Mesenchymal stem cell (in vitro differentiated cells and primary cell): ENCODE measurements at regions not wholly inside any gene's neighbourhood (a gene's known extent, or its start where the extent isn't known, plus 50 kb on each side); places are given as distances from the start of the nearest gene placed in this dataset.

ENCODE experiments used
- DNase-seq: peaks from one replicate; pipeline ENCODE4 v3.0.0-alpha.2; 2013
- H2AFZ ChIP-seq: one replicate; pipeline ENCODE4 v1.6.1; 2013; ENCODE audit warnings: low read depth, mild to moderate bottlenecking, control low read depth, inconsistent platforms, low read length, moderate library complexity
- H2AK5ac ChIP-seq: 2 replicates; pipeline ENCODE4 v1.6.1; 2013; ENCODE audit warnings: low read length, moderate library complexity, mild to moderate bottlenecking, inconsistent platforms; ENCODE audit not compliant: severe bottlenecking
- H2BK120ac ChIP-seq: one replicate; pipeline ENCODE4 v1.6.1; 2013; ENCODE audit warnings: low read depth, mild to moderate bottlenecking, inconsistent platforms, low read length, moderate library complexity
- H2BK12ac ChIP-seq, 2 experiments: one replicate each; pipeline ENCODE4 v1.6.1; 2013; ENCODE audit warnings: inconsistent platforms in 2 of 2, low read length in 2 of 2, mild to moderate bottlenecking in 2 of 2, moderate library complexity in 2 of 2, control low read depth in 1 of 2
- H2BK15ac ChIP-seq: one replicate; pipeline ENCODE4 v1.6.1; 2013; ENCODE audit warnings: mild to moderate bottlenecking, low read depth, inconsistent platforms; ENCODE audit not compliant: poor library complexity, severe bottlenecking
- H2BK5ac ChIP-seq: 2 replicates; pipeline ENCODE4 v1.6.1; 2013; ENCODE audit warnings: low read depth, mild to moderate bottlenecking, low read length, control low read depth, inconsistent platforms; ENCODE audit not compliant: poor library complexity, severe bottlenecking
- H3K14ac ChIP-seq, 2 experiments: one replicate each; pipeline ENCODE4 v1.6.1; 2013; ENCODE audit warnings: inconsistent platforms in 2 of 2, low read length in 2 of 2, control low read depth in 1 of 2, mild to moderate bottlenecking in 1 of 2, moderate library complexity in 1 of 2
- H3K18ac ChIP-seq, 2 experiments: one replicate each; pipeline ENCODE4 v1.6.1; 2013; ENCODE audit warnings: inconsistent platforms in 2 of 2, low read length in 2 of 2, control low read depth in 1 of 2, low read depth in 1 of 2, mild to moderate bottlenecking in 1 of 2
- H3K23ac ChIP-seq, 2 experiments: one replicate each; pipeline ENCODE4 v1.6.1; 2013; ENCODE audit warnings: inconsistent platforms in 2 of 2, low read length in 2 of 2, mild to moderate bottlenecking in 2 of 2, moderate library complexity in 2 of 2, control low read depth in 1 of 2
- H3K27ac ChIP-seq: 2 replicates; pipeline ENCODE4 v1.5.1; 2013; ENCODE audit warnings: mild to moderate bottlenecking, moderate library complexity, low read length, control low read depth, inconsistent platforms; ENCODE audit not compliant: poor library complexity, severe bottlenecking
- H3K27me3 ChIP-seq, 2 experiments: 2 replicates each; pipeline versions ENCODE4 v1.6.1 to v1.7.0; 2013; ENCODE audit warnings: low read length in 2 of 2, mild to moderate bottlenecking in 2 of 2, moderate library complexity in 2 of 2, control low read depth in 1 of 2, inconsistent platforms in 1 of 2; ENCODE audit not compliant: control insufficient read depth in 1 of 2, insufficient read depth in 1 of 2
- H3K36me3 ChIP-seq, 2 experiments: 2 replicates each; pipeline versions ENCODE4 v1.6.1 to v1.7.0; 2013; ENCODE audit warnings: low read length in 2 of 2, control low read depth in 1 of 2, inconsistent platforms in 1 of 2, low read depth in 1 of 2, mild to moderate bottlenecking in 1 of 2; ENCODE audit not compliant: insufficient read depth in 2 of 2, control insufficient read depth in 1 of 2
- H3K4ac ChIP-seq, 2 experiments: one replicate each; pipeline ENCODE4 v1.6.1; 2013; ENCODE audit warnings: inconsistent platforms in 2 of 2, low read length in 2 of 2, mild to moderate bottlenecking in 2 of 2, moderate library complexity in 2 of 2, control low read depth in 1 of 2, low read depth in 1 of 2
- H3K4me1 ChIP-seq: 2 replicates; pipeline ENCODE4 v1.6.1; 2013; ENCODE audit warnings: low read depth, low read length, control low read depth; ENCODE audit not compliant: control insufficient read depth, insufficient read depth
- H3K4me2 ChIP-seq: 2 replicates; pipeline ENCODE4 v1.6.1; 2013; ENCODE audit warnings: low read length, mild to moderate bottlenecking, inconsistent platforms; ENCODE audit not compliant: poor library complexity, severe bottlenecking
- H3K4me3 ChIP-seq, 2 experiments: 2 replicates each; pipeline versions ENCODE4 v1.5.1 to v1.7.0; 2013; ENCODE audit warnings: low read length in 2 of 2, mild to moderate bottlenecking in 2 of 2, control low read depth in 1 of 2, low read depth in 1 of 2; ENCODE audit not compliant: insufficient read depth in 1 of 2
- H3K79me1 ChIP-seq: replicated peaks from 2 replicates; pipeline ENCODE4 v1.6.1; 2013; ENCODE audit warnings: mild to moderate bottlenecking, control low read depth, low read length, inconsistent platforms; ENCODE audit not compliant: poor library complexity, severe bottlenecking
- H3K9ac ChIP-seq: 2 replicates; pipeline ENCODE4 v1.7.0; 2013; ENCODE audit warnings: mild to moderate bottlenecking, low read length, moderate library complexity
- H3K9me3 ChIP-seq: 2 replicates; pipeline ENCODE4 v1.7.0; 2013; ENCODE audit warnings: mild to moderate bottlenecking, low read length; ENCODE audit not compliant: control insufficient read depth
- H4K8ac ChIP-seq: one replicate; pipeline ENCODE4 v1.6.1; 2013; ENCODE audit warnings: inconsistent platforms, mild to moderate bottlenecking, low read length, moderate library complexity
- H4K91ac ChIP-seq: one replicate; pipeline ENCODE4 v1.6.1; 2013; ENCODE audit warnings: mild to moderate bottlenecking, low read length, inconsistent platforms
- WGBS: methylation state at CpG from one replicate; pipeline ENCODE4 v1.1.7; 2013; ENCODE audit warnings: mixed read lengths; 5-methylcytosine and 5-hydroxymethylcytosine counted together

GRCh38 chr10:59019603-59020002 lies 156.8 kb upstream of the PHYHIPL start:
- H3K79me1 ChIP-seq = no peaks in the 10 kb centered on the region
- H2AK5ac ChIP-seq = no peak overlapping the region
- no peak overlapping the region for H2BK120ac ChIP-seq
- no peak overlapping the region for H2BK5ac ChIP-seq
- H3K23ac ChIP-seq = no peak overlapping the region
- H3K9ac ChIP-seq = peak overlapping the region; percentile 83
- H3K14ac ChIP-seq = no peak overlapping the region
- no peak overlapping the region for H2BK15ac ChIP-seq
- 59% methylated on average over 3 of the region's 3 CpGs for WGBS
- H3K9me3 ChIP-seq = no peaks in the 10 kb centered on the region
- peak overlapping the region in 1 of 2 experiments; percentile 60 for H3K4me3 ChIP-seq
- H3K27ac ChIP-seq = no peak overlapping the region
- H3K27me3 ChIP-seq = no peaks in the 10 kb centered on the region
- H3K18ac ChIP-seq = no peak overlapping the region
- H2BK12ac ChIP-seq = no peak overlapping the region
- H2AFZ ChIP-seq = no peak overlapping the region
- no peak for DNase-seq
- H4K91ac ChIP-seq = no peak overlapping the region
- H3K36me3 ChIP-seq = no peaks in the 10 kb centered on the region
- no peak overlapping the region for H4K8ac ChIP-seq
- no peak overlapping the region for H3K4ac ChIP-seq
- H3K4me1 ChIP-seq = no peaks in the 10 kb centered on the region
- H3K4me2 ChIP-seq = no peak overlapping the region

GRCh38 chr10:59020502-59020901 lies 155.9 kb upstream of the PHYHIPL start:
- no peak overlapping the region for H3K4me2 ChIP-seq
- H3K4ac ChIP-seq = no peak overlapping the region
- no peak overlapping the region for H2BK12ac ChIP-seq
- no peak overlapping the region for H3K18ac ChIP-seq
- no peak overlapping the region for H2AK5ac ChIP-seq
- H2BK15ac ChIP-seq = no peak overlapping the region
- no peak overlapping the region for H2BK120ac ChIP-seq
- no peaks in the 10 kb centered on the region for H3K27me3 ChIP-seq
- no peaks in the 10 kb centered on the region for H3K9me3 ChIP-seq
- no peak overlapping the region for H3K14ac ChIP-seq
- no peak overlapping the region for H3K27ac ChIP-seq
- no peak overlapping the region for H3K9ac ChIP-seq
- no peaks in the 10 kb centered on the region for H3K36me3 ChIP-seq
- no peak overlapping the region for H3K4me3 ChIP-seq
- no peak overlapping the region for H3K23ac ChIP-seq
- 86% methylated on average over 2 of the region's 4 CpGs for WGBS
- H4K91ac ChIP-seq = no peak overlapping the region
- H3K79me1 ChIP-seq = no peaks in the 10 kb centered on the region
- DNase-seq = no peak
- no peak overlapping the region for H2BK5ac ChIP-seq
- no peak overlapping the region for H4K8ac ChIP-seq
- H2AFZ ChIP-seq = no peak overlapping the region
- no peaks in the 10 kb centered on the region for H3K4me1 ChIP-seq

GRCh38 chr10:59025981-59026765 lies 150.3 kb upstream of the PHYHIPL start:
- Histone ChIP-seq H3K36me3 (no peaks in the 10 kb centered on the region), H2AK5ac (no peak overlapping the region), H3K27ac (no peak overlapping the region), H2AFZ (no peak overlapping the region), H2BK120ac (no peak overlapping the region), H2BK5ac (no peak overlapping the region), H3K9me3 (no peaks in the 10 kb centered on the region), H3K4me1 (peaks cover 2% of the 10 kb centered on the region), H3K4me3 (no peak overlapping the region), H4K91ac (no peak overlapping the region), H3K4me2 (no peak overlapping the region), H3K79me1 (no peaks in the 10 kb centered on the region), H2BK12ac (no peak overlapping the region), H3K14ac (no peak overlapping the region), H3K23ac (no peak overlapping the region), H3K18ac (no peak overlapping the region), H3K9ac (no peak overlapping the region), H2BK15ac (no peak overlapping the region), H3K27me3 (no peaks in the 10 kb centered on the region), H4K8ac (no peak overlapping the region), H3K4ac (no peak overlapping the region)
- WGBS = 93% methylated on average over 20 of the region's 23 CpGs
- no peak for DNase-seq

GRCh38 chr10:59027975-59028655 lies 148.3 kb upstream of the PHYHIPL start:
- Histone ChIP-seq H3K23ac (no peak overlapping the region), H3K14ac (no peak overlapping the region), H4K91ac (no peak overlapping the region), H3K4me3 (no peak overlapping the region), H3K9me3 (no peaks in the 10 kb centered on the region), H4K8ac (no peak overlapping the region), H2AK5ac (no peak overlapping the region), H3K4ac (no peak overlapping the region), H3K18ac (no peak overlapping the region), H2BK12ac (no peak overlapping the region), H2BK120ac (no peak overlapping the region), H3K27me3 (no peaks in the 10 kb centered on the region), H3K4me2 (no peak overlapping the region), H3K4me1 (peaks cover 2% of the 10 kb centered on the region), H3K9ac (no peak overlapping the region), H3K27ac (no peak overlapping the region), H2AFZ (no peak overlapping the region), H2BK15ac (no peak overlapping the region), H2BK5ac (no peak overlapping the region), H3K79me1 (no peaks in the 10 kb centered on the region), H3K36me3 (no peaks in the 10 kb centered on the region)
- DNase-seq = no peak
- 90% methylated on average over 2 of the region's 5 CpGs for WGBS
